ENCODE measurements at regions not wholly inside any gene's neighbourhood (a gene's known extent, or its start where the extent isn't known, plus 50 kb on each side); places are given as distances from the start of the nearest gene placed in this dataset.

- no peak for DNase-seq (ENCODE audit: low read depth)
Observed at GRCh38 chr3:24843955-24844354, 349.3 kb upstream of the THRB start.

DNA sequence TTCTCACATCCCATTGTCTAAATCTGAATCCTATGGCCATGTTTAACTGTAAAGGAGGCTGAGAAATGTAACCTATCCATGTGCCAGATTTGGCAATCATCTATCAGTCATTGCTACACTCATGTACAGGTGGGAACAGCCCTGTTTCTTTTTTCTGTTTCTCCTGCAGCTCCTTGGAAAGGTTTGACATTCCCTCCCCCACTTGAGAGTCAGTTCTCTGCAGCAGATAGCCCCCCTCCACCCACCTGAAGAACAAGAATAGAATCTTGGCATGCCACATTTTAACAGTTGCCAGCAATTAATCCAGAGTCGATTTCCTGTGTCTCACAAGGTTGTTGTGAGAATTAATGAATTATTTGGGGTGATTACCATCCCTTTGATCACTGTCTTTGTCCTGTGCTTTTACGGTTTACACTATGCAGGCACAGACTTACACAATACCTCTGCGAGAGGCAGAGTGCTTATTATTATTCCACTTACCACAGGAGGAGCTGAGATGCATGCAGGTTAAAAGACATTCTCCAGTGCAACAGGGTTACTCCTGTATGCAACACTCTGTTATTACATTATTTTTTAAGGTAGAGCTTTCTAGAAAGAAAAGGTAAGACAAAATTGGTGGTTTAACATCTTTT, 351.0 kb upstream of the THRB start:
- DNase-seq (ENCODE audit: low read depth): no peak

GRCh38 chr3:24846286-24846860, 351.7 kb upstream of the THRB start:
- no peak for DNase-seq (ENCODE audit: low read depth)

DNA sequence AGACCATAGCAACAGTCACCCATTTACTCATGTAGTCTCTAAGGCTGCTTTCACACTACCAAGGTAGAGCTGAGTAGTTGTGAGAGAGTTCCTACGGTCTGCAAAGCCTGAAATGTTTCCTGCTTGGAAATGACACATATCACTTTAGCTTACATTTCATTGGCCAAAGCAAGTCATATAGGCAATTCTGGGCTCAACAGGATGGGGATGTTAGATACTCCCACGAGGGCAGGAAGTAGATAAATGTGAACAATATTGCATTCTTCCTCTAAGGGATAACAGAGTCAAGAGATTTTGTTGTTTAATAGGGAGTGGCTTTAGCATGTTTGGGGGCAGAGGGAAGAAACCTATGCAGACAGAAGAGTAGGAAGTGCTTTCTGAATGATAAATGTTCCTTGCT, 355.6 kb upstream of the THRB start:
- no peak for DNase-seq (ENCODE audit: low read depth)

GRCh38 chr3:24853685-24854490, 359.2 kb upstream of the THRB start:
- no peak for DNase-seq (ENCODE audit: low read depth)

DNA sequence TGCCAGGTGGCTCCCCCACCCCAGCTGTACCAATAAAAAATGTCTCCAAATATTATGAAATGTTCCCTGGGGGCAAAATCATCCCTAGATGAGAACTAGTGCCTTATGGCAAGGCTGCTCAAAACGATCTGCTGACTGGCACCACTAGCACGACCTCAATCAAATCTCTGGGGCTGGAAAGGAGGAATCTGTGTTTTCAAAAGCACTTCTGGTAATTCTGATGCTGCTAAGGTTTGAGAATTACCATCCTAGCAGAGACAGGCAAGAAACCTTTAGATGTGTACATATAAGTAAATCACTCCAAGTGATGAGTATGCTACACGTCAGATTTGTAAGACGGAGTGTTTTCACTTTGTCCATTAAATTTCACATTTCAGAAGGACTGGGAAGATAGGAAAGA, 360.1 kb upstream of the THRB start:
- no peak for DNase-seq (ENCODE audit: low read depth)

- no peak for DNase-seq (ENCODE audit: low read depth)
Observed at GRCh38 chr3:24857945-24858344, 363.3 kb upstream of the THRB start.

DNA sequence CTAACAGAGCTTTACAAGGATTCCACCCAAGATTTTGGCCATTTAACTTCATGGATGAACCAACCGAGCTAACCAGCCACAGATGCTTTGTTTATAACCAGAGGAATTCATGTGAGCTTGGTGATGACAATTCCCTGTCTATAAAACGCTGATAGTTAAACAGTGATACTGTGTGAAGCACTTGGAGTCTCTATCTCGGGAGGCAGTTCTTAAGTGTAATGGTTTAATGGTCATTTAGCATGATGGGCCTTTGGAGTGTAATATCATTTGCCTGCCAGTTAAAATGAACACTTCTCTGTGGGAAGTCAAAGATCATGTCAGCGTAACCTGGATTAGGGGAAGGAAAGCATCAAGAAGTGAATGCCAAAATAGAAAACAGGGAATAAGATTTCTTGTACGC, 368.6 kb upstream of the THRB start:
- no peak for DNase-seq (ENCODE audit: low read depth)

DNA sequence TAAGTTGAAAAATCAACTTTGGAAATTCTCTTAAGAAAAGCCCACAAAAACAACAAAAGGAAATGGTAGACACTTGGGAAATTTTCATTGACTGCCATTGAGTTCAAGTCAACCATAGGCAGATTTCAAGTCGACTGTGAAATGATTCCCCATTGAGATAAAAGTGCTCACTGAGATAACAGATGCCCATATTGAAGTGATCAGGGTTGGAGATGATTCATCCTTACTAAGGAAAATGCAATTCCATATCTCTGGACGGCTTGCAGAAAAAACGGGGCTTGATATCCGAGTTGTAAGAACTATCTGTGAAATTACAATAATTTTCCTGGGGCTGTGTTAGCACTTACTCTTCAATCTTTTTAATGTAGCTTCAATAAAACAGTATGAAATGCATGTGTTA, 373.1 kb upstream of the THRB start:
- no peak for DNase-seq (ENCODE audit: low read depth)

GRCh38 chr3:24881239-24881638, 386.6 kb upstream of the THRB start:
- DNase-seq (ENCODE audit: low read depth): no peak

GRCh38 chr3:24886501-24886900, 391.9 kb upstream of the THRB start:
- no peak for DNase-seq (ENCODE audit: low read depth)

GRCh38 chr3:24890012-24890411, 395.4 kb upstream of the THRB start:
- DNase-seq (ENCODE audit: low read depth): no peak

DNA sequence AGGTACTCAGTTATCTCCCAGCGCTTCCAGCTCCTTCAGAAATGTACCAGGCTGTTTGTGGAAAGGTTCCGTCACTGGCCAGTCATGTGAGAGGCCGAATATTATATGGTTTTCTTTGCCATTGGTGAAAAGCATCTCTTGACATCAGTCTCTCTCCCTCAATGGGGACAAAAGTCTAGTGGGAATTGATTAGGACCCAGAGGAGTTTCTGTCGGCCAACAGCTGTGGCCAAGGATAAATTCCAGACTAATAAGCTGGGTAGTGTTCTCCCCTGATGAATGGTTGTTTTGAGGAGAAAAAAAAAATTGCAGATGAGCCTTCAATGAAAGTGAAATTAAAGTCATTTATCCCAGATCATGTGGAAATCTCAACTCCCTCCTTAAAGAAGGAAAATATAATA, 404.7 kb upstream of the THRB start:
- DNase-seq (ENCODE audit: low read depth): no peak

DNA sequence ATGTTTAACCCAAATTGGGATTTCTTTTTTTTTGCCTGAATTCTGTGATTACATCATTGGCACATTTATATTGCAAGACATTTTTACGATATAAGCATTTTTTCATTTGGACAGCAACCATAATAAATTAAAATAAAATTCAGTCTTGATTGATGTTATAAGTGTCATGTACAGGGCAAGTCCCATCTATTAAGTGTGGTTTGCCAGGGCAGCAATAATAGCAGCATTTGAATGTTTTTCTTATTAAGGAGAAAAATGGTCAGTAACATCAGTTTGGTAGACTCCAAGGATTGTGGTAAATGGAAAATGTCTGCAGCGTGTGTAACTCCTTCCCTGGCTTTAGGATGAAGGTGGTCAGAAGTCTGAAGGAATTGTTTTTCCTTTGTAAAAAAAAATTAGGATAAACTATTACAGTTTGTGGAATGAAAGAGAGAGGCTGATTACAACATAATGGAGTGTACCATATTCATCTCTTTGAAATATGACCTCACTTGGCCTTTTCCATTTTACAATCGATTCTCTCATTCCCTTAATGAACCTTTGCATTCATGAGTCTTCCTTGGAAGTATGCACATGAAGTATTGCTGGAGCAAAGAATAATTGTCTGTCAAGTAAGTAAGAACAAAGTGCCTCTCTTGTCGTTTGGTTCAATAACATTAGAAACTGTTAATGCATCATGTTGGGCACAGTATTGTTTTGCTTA, 405.4 kb upstream of the THRB start:
- no peak for DNase-seq (ENCODE audit: low read depth)

- no peak for DNase-seq (ENCODE audit: low read depth)
Observed at GRCh38 chr3:24905266-24905665, 410.6 kb upstream of the THRB start.

DNA sequence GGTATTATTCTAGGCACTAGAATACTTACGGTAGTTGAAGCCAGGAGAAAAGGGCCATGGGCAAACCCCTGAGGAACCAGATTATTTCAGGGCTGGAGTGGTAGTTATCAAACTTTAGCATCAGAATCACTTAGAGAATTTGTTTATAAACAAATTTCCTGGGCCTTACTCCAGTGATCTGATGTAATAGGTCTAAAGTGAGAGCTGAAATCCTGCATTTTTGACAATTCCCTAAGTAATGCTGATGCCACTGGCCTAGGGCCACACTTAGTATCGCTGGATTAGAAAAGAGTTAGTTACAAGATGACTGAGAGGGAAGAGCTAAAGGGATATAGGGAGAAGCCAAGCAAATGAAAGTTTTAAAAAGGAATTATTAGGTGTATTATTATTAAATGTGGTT, 412.5 kb upstream of the THRB start:
- DNase-seq (ENCODE audit: low read depth): no peak

DNA sequence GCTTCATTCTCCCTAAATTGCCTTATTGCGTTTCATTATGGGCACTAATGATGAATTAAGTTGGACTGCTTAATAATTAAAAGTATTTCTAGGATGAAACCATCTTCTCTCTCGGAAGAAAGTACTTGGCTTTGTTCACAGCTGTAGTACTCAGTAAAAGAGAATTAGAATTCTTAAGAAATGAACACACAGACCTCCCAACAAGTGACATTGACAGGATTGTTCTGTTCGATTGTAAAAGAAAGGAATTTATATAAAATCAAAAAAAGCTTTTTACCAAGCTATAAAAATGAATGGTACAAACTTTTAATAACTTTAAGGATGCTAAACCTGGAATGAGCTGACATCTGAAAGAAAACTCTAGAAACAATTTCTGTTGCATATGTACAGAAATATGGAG, 416.4 kb upstream of the THRB start:
- DNase-seq (ENCODE audit: low read depth): no peak

- DNase-seq (ENCODE audit: low read depth): no peak
Observed at GRCh38 chr3:24915639-24916038, 421.0 kb upstream of the THRB start.

GRCh38 chr3:24917908-24918307, 423.3 kb upstream of the THRB start:
- no peak for DNase-seq (ENCODE audit: low read depth)

- no peak for DNase-seq (ENCODE audit: low read depth)
Observed at GRCh38 chr3:24923570-24923969, 428.9 kb upstream of the THRB start.

DNA sequence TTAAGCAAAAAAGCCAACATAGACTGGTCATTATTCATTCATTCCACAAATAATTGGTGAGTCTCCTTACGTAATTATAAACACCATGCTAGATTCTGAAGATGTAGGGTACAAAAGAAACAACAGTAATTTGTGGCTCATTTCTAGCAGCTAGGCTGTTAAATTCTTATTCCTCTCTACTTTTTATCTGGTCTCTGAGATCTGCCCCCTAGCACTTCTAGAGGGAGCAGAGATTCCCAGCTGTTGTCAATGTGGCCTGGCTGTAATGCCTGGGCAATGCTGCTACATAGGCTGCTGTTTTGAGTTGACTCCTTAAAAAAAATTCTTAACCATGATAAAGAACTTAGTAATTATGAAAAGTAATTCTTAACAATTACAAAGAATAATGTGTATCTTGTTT, 434.9 kb upstream of the THRB start:
- DNase-seq (ENCODE audit: low read depth): no peak

DNA sequence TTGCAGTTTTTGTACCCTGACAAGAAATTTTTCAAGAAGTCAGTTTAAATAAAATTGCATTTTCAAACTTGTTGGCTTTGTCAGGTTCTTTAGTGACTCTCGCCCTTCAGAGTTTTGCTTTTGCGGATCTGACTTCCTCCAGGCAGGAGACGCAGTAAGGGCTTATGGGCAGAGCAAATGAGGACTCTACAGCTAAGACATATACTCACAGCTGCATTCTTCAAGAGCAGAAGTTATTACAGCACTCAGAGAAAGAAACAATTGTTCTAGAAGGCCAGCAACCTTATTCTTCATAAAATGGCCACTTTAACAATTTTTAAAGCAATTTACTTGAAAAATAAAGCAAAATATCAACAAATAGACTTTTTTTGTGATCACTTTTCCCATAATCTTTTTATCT, 438.8 kb upstream of the THRB start:
- DNase-seq (ENCODE audit: low read depth): no peak

GRCh38 chr3:24936574-24936973, 441.9 kb upstream of the THRB start:
- DNase-seq (ENCODE audit: low read depth): no peak

All from HS-27A (cell line).